GM18526 (cell line): ENCODE measurements at regions not wholly inside any gene's neighbourhood (a gene's known extent, or its start where the extent isn't known, plus 50 kb on each side); places are given as distances from the start of the nearest gene placed in this dataset.

Experiments
- POLR2A ChIP-seq: IDR thresholded peaks from 3 replicates; pipeline ENCODE4 v1.6.1; 2011; ENCODE audit not compliant: insufficient read length; ENCODE audit errors: extremely low read depth

DNA sequence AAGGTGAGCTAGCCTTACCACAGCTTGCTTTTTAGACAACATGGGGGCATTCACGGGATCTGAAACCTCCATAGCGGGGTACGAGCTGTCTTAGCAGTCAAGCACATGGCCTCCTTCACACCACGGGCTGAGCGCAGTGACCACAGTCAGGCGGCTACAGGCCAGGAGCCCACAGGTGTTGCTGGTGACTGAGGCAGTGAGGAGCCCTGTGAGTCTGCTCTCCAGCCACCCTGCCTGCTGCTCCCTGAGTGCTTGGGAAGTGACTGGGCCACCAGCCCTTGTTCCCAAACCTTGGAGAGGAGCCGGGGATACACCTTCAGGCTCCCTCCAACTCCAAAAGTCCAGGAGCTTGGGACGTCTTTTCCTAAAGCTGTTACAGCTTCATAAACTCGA lies 418.1 kb upstream of the MYT1L start:
- no peak for TF ChIP-seq POLR2A

GRCh38 chr2:2748399-2749205 lies 417.5 kb upstream of the MYT1L start:
- TF ChIP-seq POLR2A = no peak

DNA sequence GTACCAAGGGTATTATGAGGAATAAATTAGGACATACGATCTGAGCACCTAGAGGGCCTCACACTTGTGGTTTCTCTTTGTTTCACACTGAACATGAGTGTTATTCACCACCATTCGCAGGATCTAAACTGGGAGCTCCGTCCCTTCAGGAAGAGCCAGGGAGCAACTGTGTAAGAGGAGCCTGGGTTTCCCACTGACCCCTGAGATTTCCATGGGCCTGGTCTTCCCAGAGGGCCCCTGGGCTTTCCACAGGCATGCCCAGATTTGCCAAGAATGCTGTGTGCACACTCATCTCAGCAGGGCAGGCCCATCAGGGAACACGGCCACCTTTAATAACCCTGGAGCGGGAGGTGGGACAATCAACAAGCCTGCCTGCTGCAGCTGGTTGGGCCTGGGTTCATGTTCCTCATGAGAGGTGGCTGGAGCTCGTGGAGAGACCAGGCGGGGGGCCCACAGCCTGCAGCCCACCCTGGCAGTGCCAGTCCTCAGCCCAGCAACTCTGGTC lies 416.8 kb upstream of the MYT1L start:
- no peak for TF ChIP-seq POLR2A

GRCh38 chr2:2746731-2747130 lies 415.7 kb upstream of the MYT1L start:
- TF ChIP-seq POLR2A = no peak

GRCh38 chr2:2744958-2745715 lies 414.1 kb upstream of the MYT1L start:
- TF ChIP-seq POLR2A = no peak

DNA sequence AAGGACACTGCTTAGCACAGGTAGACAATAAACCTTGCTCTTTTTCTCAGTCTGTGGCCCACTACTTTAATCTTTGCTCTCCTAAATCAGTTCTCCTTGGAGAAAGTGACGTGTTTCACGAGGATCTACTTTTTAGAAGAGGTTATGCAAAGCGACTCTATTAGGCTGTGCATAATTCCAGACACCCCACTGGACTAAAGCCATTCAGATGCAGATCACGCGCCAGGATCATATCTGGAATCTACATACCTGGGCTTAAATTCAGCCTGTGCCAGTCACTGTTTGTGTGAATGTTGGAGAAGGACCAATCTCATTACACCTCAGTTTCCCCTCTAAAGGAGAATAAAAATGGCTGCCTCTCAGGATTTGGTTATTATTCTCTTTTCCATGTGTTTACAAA lies 413.0 kb upstream of the MYT1L start:
- no peak for TF ChIP-seq POLR2A

GRCh38 chr2:2743164-2743571 lies 412.1 kb upstream of the MYT1L start:
- TF ChIP-seq POLR2A = no peak

DNA sequence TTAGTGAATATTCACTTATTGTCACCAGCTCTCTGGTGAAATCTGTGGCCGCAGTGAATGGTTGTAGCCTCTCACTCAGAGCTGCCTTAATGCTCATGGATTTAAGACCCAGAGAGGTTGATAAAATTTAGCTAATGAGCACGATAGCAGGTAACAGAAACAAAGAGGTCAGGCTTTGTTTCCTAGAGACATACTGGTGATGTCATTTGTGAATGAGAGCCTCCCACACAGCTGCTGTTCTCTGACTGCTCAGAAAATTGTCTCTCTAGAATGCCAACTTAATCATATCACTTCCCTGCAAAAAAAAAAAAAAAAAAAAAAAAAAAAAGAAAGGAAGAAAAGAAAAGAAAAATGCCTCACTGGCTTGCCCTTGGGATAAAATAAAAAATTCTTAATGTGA lies 411.7 kb upstream of the MYT1L start:
- TF ChIP-seq POLR2A = no peak

DNA sequence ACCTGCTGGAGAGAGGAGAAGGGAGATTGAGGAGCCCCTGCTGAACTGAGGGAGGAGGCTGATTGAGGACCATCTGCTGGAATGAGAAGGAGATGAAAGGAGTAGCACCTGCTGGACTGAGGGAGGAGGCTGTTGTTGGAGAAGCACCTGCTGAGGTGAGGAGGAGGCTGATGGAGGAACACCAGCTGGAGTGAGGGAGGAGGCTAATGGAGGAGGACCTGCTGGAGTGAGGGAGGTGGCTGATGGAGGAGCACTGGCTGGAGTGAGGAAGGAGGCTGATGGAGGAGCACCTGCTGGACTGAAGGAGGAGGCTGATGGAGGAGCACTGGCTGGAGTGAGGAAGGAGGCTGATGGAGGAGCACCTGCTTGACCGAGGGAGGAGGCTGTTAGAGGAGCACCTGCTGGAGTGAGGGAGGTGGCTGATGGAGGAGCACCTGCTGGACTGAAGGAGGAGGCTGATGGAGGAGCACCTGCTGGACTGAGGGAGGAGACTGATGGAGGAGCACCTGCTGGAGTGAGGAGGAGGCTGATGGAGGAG lies 409.2 kb upstream of the MYT1L start:
- TF ChIP-seq POLR2A = no peak

DNA sequence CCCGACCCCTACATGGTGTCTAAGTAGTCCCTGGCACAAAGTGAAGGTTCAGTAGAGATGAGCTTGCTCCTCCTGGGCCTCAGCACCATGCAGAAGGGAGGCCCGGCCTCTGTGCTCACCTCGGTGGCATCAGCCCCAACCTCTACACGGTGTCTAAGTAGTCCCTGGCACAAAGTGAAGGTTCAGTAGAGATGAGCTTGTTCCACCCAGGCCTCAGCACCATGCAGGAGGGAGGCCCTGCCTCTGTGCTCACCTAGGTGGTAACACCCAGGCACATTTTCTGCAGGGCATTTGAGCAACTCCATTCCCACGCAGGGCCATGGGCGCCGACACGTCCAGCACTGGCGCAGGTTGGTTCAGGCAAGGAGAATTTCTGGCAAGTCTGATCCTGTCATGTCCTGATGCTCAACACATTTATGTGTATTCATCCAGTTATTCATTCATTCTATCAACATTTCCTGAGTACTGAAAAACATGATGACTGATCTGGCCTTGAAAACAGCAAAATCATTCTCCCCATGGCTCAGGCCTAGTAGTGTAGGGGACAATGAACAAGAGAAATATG lies 408.2 kb upstream of the MYT1L start:
- TF ChIP-seq POLR2A = no peak

DNA sequence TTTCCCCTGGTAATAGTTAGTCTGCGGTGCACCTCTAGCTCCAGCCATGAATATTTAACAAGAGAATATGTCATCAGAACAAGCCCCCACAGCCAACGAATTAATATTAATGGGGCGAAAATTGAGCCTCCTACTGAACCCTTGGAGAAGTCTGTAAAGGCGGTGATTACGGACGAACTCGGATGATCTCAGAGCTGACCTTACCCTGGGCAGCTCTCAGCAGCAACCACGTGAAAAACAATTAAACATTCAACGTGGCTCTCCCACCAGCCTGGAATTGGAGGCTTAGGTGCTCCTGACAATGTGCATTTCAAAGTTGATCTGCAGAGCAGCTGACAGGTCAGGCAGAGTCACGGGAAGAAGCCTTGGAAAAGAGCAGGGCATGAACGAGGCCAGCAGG lies 407.6 kb upstream of the MYT1L start:
- no peak for TF ChIP-seq POLR2A

GRCh38 chr2:2738276-2738675 lies 407.2 kb upstream of the MYT1L start:
- no peak for TF ChIP-seq POLR2A

- TF ChIP-seq POLR2A = no peak
Measured at GRCh38 chr2:2735041-2735440, 404.0 kb upstream of the MYT1L start.

- TF ChIP-seq POLR2A = no peak
Measured at GRCh38 chr2:2734308-2734707, 403.2 kb upstream of the MYT1L start.

DNA sequence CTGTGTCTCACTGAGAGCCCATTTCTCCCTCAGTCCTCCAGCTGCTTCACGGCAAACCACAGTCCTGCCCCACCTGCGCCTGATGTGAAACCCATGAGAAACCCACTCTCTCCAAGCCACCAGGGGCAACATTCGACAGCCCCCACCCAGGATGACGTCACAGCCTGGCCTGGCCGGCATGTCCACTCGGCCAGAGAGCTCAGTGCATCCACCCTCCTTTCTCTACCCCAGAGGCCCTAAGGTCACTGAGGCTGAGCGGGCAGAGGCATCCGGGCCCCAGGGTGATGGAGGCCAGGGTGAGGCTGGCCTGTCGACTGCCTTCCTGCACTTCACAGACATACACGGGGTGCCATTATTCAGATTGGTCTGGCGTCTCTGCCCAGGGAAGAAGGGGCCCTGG lies 402.7 kb upstream of the MYT1L start:
- no peak for TF ChIP-seq POLR2A
